HepG2 (cell line): ENCODE measurements at regions not wholly inside any gene's neighbourhood (a gene's known extent, or its start where the extent isn't known, plus 50 kb on each side); places are given as distances from the start of the nearest gene placed in this dataset.

Source experiments
- BRCA1 ChIP-seq: sonication (generic); formaldehyde crosslinking; IDR thresholded peaks from 2 replicates; pipeline ENCODE4 v1.4.0; 2020; ENCODE audit warnings: missing genetic modification reagents
- CTCF ChIP-seq: sonication (generic); formaldehyde crosslinking; IDR thresholded peaks from 2 replicates; pipeline ENCODE4 v1.5.0; 2020; ENCODE audit warnings: mild to moderate bottlenecking, missing genetic modification reagents, moderate library complexity
- ISX ChIP-seq: sonication (generic); formaldehyde crosslinking; conservative IDR thresholded peaks from 2 replicates; pipeline ENCODE4 v1.5.0; 2020; ENCODE audit warnings: missing genetic modification reagents
- MBNL3 ChIP-seq: fragments of 250-450 bp; sonication (Bioruptor Pico); conservative IDR thresholded peaks from 2 replicates; pipeline ENCODE4 v1.8.0; 2022; ENCODE audit warnings: mild to moderate bottlenecking, inconsistent platforms
- PCBP2 ChIP-seq: fragments of 200-400 bp; formaldehyde crosslinking; optimal IDR thresholded peaks from 2 replicates; pipeline ENCODE3; 2018; ENCODE audit warnings: low read length, low read depth; ENCODE audit not compliant: poor library complexity, severe bottlenecking
- ZNF143 ChIP-seq: sonication (generic); formaldehyde crosslinking; IDR thresholded peaks from 2 replicates; pipeline ENCODE4 v1.4.0; 2020; ENCODE audit warnings: missing genetic modification reagents

- TF ChIP-seq MBNL3 (no peak), PCBP2 (no peak), ZNF143 (no peak), CTCF (CRISPR knock-in tag) (no peak), ISX (no peak), BRCA1 (CRISPR knock-in tag) (no peak)
These were observed 125.1 kb upstream of the FST start for GRCh38 chr5:53355316-53355715.
